K562 (cell line): ENCODE measurements at regions not wholly inside any gene's neighbourhood (a gene's known extent, or its start where the extent isn't known, plus 50 kb on each side); places are given as distances from the start of the nearest gene placed in this dataset.

Experiments
- ATAC-seq: fragments of 200-7000 bp; cut with Tn5 transposase; 3 replicates; pipeline ENCODE4 v1.9.1; 2020; ENCODE audit warnings: moderate library complexity
- BruUV-seq: library from RNA; stranded (reverse); fragments of 400-500 nt; replicated peaks from 2 replicates; lab custom pipeline; 2021; lab: Mats Ljungman, UMichigan
- CTCF ChIA-PET: fragments of 300-600 bp; formaldehyde crosslinking; extraction: SDS; loops from one replicate; lab custom pipeline; 2021; ENCODE audit warnings: low intra/inter-chr PET ratio; lab: Yijun Ruan, JAX
- POLR2A ChIA-PET: fragments of 300-600, 350-650 bp; sonication (Branson Sonifier 250); formaldehyde crosslinking; extraction: SDS; loops from one replicate; lab custom pipeline; 2021; ENCODE audit warnings: antibody characterized with exemption, inconsistent platforms; lab: Yijun Ruan, JAX
- DNase-seq, 4 experiments: peaks; one replicate each; pipeline versions ENCODE4 v3.0.0 to v3.0.0-alpha.2; 2011 to 2018; ENCODE audit warnings: low spot score in 3 of 4, mixed read lengths in 3 of 4; ENCODE audit errors: extremely low read depth in 1 of 4
- FAIRE-seq: peaks from 2 replicates; lab custom pipeline; 2011; peaks lifted over from hg19 to GRCh38; lab: Jason Lieb, UNC
- H2AFZ ChIP-seq: 2 replicates; pipeline ENCODE4 v1.6.0; 2011; ENCODE audit warnings: low read depth, low read length, control low read depth, inconsistent platforms
- H3K27ac ChIP-seq: fragments of 200-600 bp; 3 replicates; pipeline ENCODE4 v1.8.0; 2011; ENCODE audit warnings: low read depth, mild to moderate bottlenecking, control low read depth, inconsistent platforms, low read length, moderate library complexity, mixed read lengths; ENCODE audit errors: extremely low read depth
- H3K27me3 ChIP-seq, 2 experiments: fragments of 300-600 bp in 1 of 2; 2 replicates in 1 of 2; 3 replicates in 1 of 2; pipeline versions ENCODE4 v1.6.0 to v1.8.0; 2011; ENCODE audit warnings: inconsistent platforms in 2 of 2, low read length in 2 of 2, mild to moderate bottlenecking in 1 of 2, mixed read lengths in 1 of 2, moderate library complexity in 1 of 2; ENCODE audit not compliant: control insufficient read depth in 2 of 2, insufficient read depth in 2 of 2
- H3K36me3 ChIP-seq: fragments of 300-600 bp; 3 replicates; pipeline ENCODE4 v1.8.0; 2011; ENCODE audit warnings: mild to moderate bottlenecking, low read length, inconsistent platforms; ENCODE audit not compliant: control insufficient read depth, insufficient read depth
- H3K4me1 ChIP-seq, 2 experiments: fragments of 200-600 bp in 1 of 2; replicated peaks in 1 of 2; 2 replicates in 1 of 2; 3 replicates in 1 of 2; pipeline versions ENCODE4 v1.5.1 to v1.8.0; 2011; ENCODE audit warnings: inconsistent platforms in 2 of 2, low read length in 2 of 2, mild to moderate bottlenecking in 1 of 2, mixed read lengths in 1 of 2, moderate library complexity in 1 of 2; ENCODE audit not compliant: control insufficient read depth in 2 of 2, insufficient read depth in 2 of 2
- H3K4me2 ChIP-seq: 2 replicates; pipeline ENCODE4 v1.6.1; 2011; ENCODE audit warnings: low read length, control low read depth, inconsistent platforms, mixed read lengths; ENCODE audit not compliant: insufficient read depth
- H3K4me3 ChIP-seq: fragments of 200-600 bp; sonication (generic), shearing (Covaris generic); 2 replicates; pipeline ENCODE4 v1.5.1; 2016; ENCODE audit warnings: control low read depth, inconsistent platforms
- H3K79me2 ChIP-seq: fragments of 200-600 bp; 3 replicates; pipeline ENCODE4 v1.8.0; 2011; ENCODE audit warnings: low read length, inconsistent platforms; ENCODE audit not compliant: control insufficient read depth, insufficient read depth
- H3K9ac ChIP-seq, 2 experiments: 2 replicates each; pipeline versions ENCODE4 v1.6.0 to v1.6.1; 2011; ENCODE audit warnings: low read depth in 2 of 2, low read length in 2 of 2, control low read depth in 1 of 2, inconsistent platforms in 1 of 2, mild to moderate bottlenecking in 1 of 2, mixed read lengths in 1 of 2; ENCODE audit not compliant: insufficient read depth in 1 of 2
- H3K9me1 ChIP-seq: one replicate; pipeline ENCODE4 v1.6.0; 2011; ENCODE audit warnings: inconsistent platforms, mild to moderate bottlenecking, low read length, moderate library complexity; ENCODE audit not compliant: control insufficient read depth, insufficient read depth
- H3K9me3 ChIP-seq: replicated peaks from 2 replicates; pipeline ENCODE4 v1.5.1; 2011; ENCODE audit warnings: low read depth, low read length, inconsistent platforms; ENCODE audit not compliant: control insufficient read depth, insufficient read depth
- H4K20me1 ChIP-seq: replicated peaks from 2 replicates; pipeline ENCODE4 v1.6.1; 2011; ENCODE audit warnings: low read length, inconsistent platforms, mixed read lengths; ENCODE audit not compliant: control insufficient read depth, insufficient read depth
- BDP1 ChIP-seq: IDR thresholded peaks from 3 replicates; pipeline ENCODE4 v1.6.1; 2011; ENCODE audit not compliant: insufficient read length, insufficient read depth
- MAZ ChIP-seq, 2 experiments: fragments of 450-650 bp in 1 of 2; sonication (generic) in 1 of 2; formaldehyde crosslinking; IDR thresholded peaks in 1 of 2; conservative IDR thresholded peaks in 1 of 2; 2 replicates each; pipeline versions ENCODE4 v1.4.0 to v1.5.0; 2020; ENCODE audit warnings: mild to moderate bottlenecking in 1 of 2, missing genetic modification reagents in 1 of 2
- NKRF ChIP-seq: fragments of 450-650 bp; IDR thresholded peaks from 2 replicates; pipeline ENCODE4 v1.6.1; 2016; ENCODE audit warnings: borderline replicate concordance
- RBM14 ChIP-seq: fragments of 200-400 bp; formaldehyde crosslinking; IDR thresholded peaks from 2 replicates; pipeline ENCODE4 v1.6.1; 2018; ENCODE audit warnings: low read depth, mild to moderate bottlenecking, low read length, moderate library complexity, borderline replicate concordance; ENCODE audit not compliant: insufficient read depth
- SMAD4 ChIP-seq: fragments of 250-450 bp; sonication (Bioruptor Pico); conservative IDR thresholded peaks from 2 replicates; pipeline ENCODE4 v1.8.0; 2021; ENCODE audit warnings: inconsistent platforms, mild to moderate bottlenecking, moderate library complexity
- SNAPC5 ChIP-seq: fragments of 250-450 bp; sonication (Bioruptor Pico); IDR thresholded peaks from 2 replicates; pipeline ENCODE4 v1.8.0; 2021; ENCODE audit warnings: moderate library complexity, mild to moderate bottlenecking, inconsistent platforms
- STAT5A ChIP-seq: IDR thresholded peaks from 2 replicates; pipeline ENCODE4 v1.6.1; 2012; ENCODE audit warnings: low read length, inconsistent platforms, borderline replicate concordance
- ZC3H8 ChIP-seq: fragments of 450-650 bp; IDR thresholded peaks from 2 replicates; pipeline ENCODE4 v1.6.1; 2017
- ZFPM2 ChIP-seq: fragments of 250-450 bp; sonication (Bioruptor Pico); IDR thresholded peaks from 2 replicates; pipeline ENCODE4 v1.5.1; 2022; ENCODE audit warnings: mild to moderate bottlenecking
- ZFX ChIP-seq: sonication (generic); formaldehyde crosslinking; IDR thresholded peaks from 2 replicates; pipeline ENCODE4 v1.8.0; 2022; ENCODE audit warnings: mild to moderate bottlenecking, missing genetic modification reagents, moderate library complexity
- ZKSCAN8 ChIP-seq: fragments of 200-800 bp; sonication (Bioruptor generic); IDR thresholded peaks from 2 replicates; pipeline ENCODE4 v1.6.1; 2016; ENCODE audit warnings: missing genetic modification characterization, missing compliant biosample characterization
- ZNF175 ChIP-seq: fragments of 200-800 bp; sonication (Bioruptor generic); IDR thresholded peaks from 2 replicates; pipeline ENCODE4 v1.6.1; 2016; ENCODE audit warnings: low read depth, mild to moderate bottlenecking, missing genetic modification characterization, missing compliant biosample characterization
- ZNF3 ChIP-seq: fragments of 250-450 bp; sonication (Bioruptor Pico); IDR thresholded peaks from 2 replicates; pipeline ENCODE4 v1.5.0; 2021; ENCODE audit warnings: mild to moderate bottlenecking, moderate library complexity
- ZNF431 ChIP-seq: sonication (generic); formaldehyde crosslinking; IDR thresholded peaks from 2 replicates; pipeline ENCODE4 v1.8.0; 2022; ENCODE audit warnings: mild to moderate bottlenecking, missing genetic modification reagents
- ZSCAN29 ChIP-seq: fragments of 450-650 bp; IDR thresholded peaks from 2 replicates; pipeline ENCODE4 v1.6.1; 2017
- WGBS: fragments of 100-300 bp; shearing (Covaris generic); methylation state at CpG from one replicate; pipeline ENCODE4 v1.1.6; 2016; ENCODE audit warnings: low coverage, mixed read lengths; ENCODE audit not compliant: insufficient coverage; ENCODE audit errors: missing lambda C conversion rate; 5-methylcytosine and 5-hydroxymethylcytosine counted together
- in situ Hi-C: fragments of 300-500 bp; cut with MboI; formaldehyde crosslinking; loops from 4 replicates; pipeline ENCODE4 v1.15.0; 2018; ENCODE audit warnings: inconsistent platforms, mixed read lengths
- intact Hi-C: fragments of 100-400 bp; cut with micrococcal nuclease; formaldehyde crosslinking; loops from 2 replicates; pipeline ENCODE4 v1.14.2; 2022

GRCh38 chr20:52457826-52458225 is 266.2 kb upstream of the ZFP64 start (continued):
- TF ChIP-seq ZFX (CRISPR knock-in tag), result no peak
- no peak for TF ChIP-seq ZNF431 (CRISPR knock-in tag)
- no peak for TF ChIP-seq RBM14
- TF ChIP-seq ZSCAN29, result no peak
- TF ChIP-seq ZC3H8, result no peak
- TF ChIP-seq ZKSCAN8 (CRISPR knock-in tag), result no peak
- TF ChIP-seq SMAD4 (CRISPR knock-in tag), result no peak
- TF ChIP-seq ZFPM2, result no peak
- TF ChIP-seq BDP1, result no peak
- TF ChIP-seq SNAPC5 (CRISPR knock-in tag), result no peak
- TF ChIP-seq MAZ (CRISPR knock-in tag; conservative IDR thresholded peaks at IDR 0.05 in 1 of 2, IDR thresholded peaks at IDR 0.05 in 1 of 2), result no peak

GRCh38 chr20:52454660-52455059 is 263.1 kb upstream of the ZFP64 start:
- Histone ChIP-seq H3K4me2 (no peak overlapping the region), H3K36me3 (no peaks in the 10 kb centered on the region), H3K4me1 (no peaks in the 10 kb centered on the region), H3K9ac (no peak overlapping the region), H3K27ac (no peak overlapping the region), H3K4me3 (no peak overlapping the region), H3K79me2 (no peaks in the 10 kb centered on the region), H2AFZ (no peak overlapping the region), H3K9me3 (no peaks in the 10 kb centered on the region), H3K27me3 (no peaks in the 10 kb centered on the region), H4K20me1 (no peaks in the 10 kb centered on the region), H3K9me1 (no peaks in the 10 kb centered on the region)
- in situ Hi-C loops (no loop called here), intact Hi-C loops (no loop called here)
- DNase-seq (no peak), FAIRE-seq (no peak), ATAC-seq (no peak)
- TF ChIP-seq ZNF3 (no peak), NKRF (no peak), ZNF175 (CRISPR knock-in tag) (no peak), STAT5A (no peak)
- POLR2A ChIA-PET, result no interaction called here
- CTCF ChIA-PET, result no interaction called here
- no TSS peak for BruUV-seq
- 18% methylated on average over 2 of the region's 2 CpGs for WGBS
